Stomach (tissue), 4 donors: ENCODE measurements at regions not wholly inside any gene's neighbourhood (a gene's known extent, or its start where the extent isn't known, plus 50 kb on each side); places are given as distances from the start of the nearest gene placed in this dataset.

ENCODE experiments used
- EP300 ChIP-seq: sonication (generic); formaldehyde crosslinking; IDR thresholded peaks from one replicate; pipeline ENCODE4 v1.6.1; 2017; ENCODE audit warnings: antibody characterized with exemption
- POLR2A ChIP-seq, 4 donors: fragments of 450-650 bp; IDR thresholded peaks; one replicate each; pipeline ENCODE4 v1.6.1; 2016; ENCODE audit warnings: antibody characterized with exemption in 4 of 4, control low read depth in 2 of 4, mild to moderate bottlenecking in 1 of 4, moderate library complexity in 1 of 4
- POLR2AphosphoS5 ChIP-seq, 3 donors: sonication (generic); formaldehyde crosslinking; IDR thresholded peaks; one replicate each; pipeline ENCODE4 v1.6.1; 2016; ENCODE audit warnings: antibody characterized with exemption in 3 of 3
- TF ChIP-seq, protein P1 (sequence below), 7 experiments: fragments of 450-650 bp in 4 of 7; fragments of 200-600 bp in 3 of 7; sonication (generic) in 3 of 7; IDR thresholded peaks; one replicate each; pipeline ENCODE4 v1.5.1; 2016 to 2019; ENCODE audit warnings: antibody characterized with exemption in 7 of 7, control low read depth in 2 of 7, mild to moderate bottlenecking in 1 of 7

DNA sequence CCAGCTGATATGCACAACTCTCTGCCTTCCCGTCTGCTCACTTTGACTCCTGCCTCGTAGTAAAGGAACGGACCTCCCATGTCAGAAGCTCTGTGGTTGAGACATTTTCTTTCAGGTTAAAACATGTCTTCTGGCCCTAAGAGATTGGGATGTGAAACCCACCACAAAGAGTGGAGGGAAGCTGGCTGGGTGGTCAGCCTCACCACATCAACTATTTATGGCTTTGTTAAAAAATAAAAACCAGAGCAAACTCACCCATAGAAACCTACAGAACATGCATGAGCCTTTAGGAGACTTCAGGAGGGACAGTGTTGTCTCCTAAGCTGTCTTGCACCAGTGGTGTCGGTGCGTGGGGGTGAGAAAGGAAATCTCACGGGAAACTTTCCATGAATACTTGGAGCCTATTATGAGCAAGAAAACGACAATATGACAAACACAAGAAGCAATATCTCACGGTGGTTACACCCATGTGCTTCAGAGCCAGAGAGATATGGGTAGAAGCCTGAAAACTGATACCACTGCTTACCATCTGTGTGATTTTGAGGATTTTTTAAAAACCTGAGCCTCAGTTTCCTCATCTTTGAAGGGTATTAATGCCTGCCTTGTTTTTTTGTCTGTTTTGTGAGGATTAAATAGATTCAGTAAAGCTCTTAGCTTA, 61.7 kb upstream of the XYLT1 start:
- TF ChIP-seq, protein P1, sequence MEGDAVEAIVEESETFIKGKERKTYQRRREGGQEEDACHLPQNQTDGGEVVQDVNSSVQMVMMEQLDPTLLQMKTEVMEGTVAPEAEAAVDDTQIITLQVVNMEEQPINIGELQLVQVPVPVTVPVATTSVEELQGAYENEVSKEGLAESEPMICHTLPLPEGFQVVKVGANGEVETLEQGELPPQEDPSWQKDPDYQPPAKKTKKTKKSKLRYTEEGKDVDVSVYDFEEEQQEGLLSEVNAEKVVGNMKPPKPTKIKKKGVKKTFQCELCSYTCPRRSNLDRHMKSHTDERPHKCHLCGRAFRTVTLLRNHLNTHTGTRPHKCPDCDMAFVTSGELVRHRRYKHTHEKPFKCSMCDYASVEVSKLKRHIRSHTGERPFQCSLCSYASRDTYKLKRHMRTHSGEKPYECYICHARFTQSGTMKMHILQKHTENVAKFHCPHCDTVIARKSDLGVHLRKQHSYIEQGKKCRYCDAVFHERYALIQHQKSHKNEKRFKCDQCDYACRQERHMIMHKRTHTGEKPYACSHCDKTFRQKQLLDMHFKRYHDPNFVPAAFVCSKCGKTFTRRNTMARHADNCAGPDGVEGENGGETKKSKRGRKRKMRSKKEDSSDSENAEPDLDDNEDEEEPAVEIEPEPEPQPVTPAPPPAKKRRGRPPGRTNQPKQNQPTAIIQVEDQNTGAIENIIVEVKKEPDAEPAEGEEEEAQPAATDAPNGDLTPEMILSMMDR (IDR thresholded peaks at IDR 0.05), result no peak
- TF ChIP-seq POLR2A (IDR thresholded peaks at IDR 0.05) (no peak), POLR2AphosphoS5 (IDR thresholded peaks at IDR 0.05) (no peak), EP300 (no peak)
